ENCODE measurements at regions not wholly inside any gene's neighbourhood (a gene's known extent, or its start where the extent isn't known, plus 50 kb on each side); places are given as distances from the start of the nearest gene placed in this dataset.

GRCh38 chr14:28542040-28542439 is 224.5 kb upstream of the FOXG1 start:
- ATAC-seq (ENCODE audit: insufficient read depth, low FRiP score) (no peak), DNase-seq (no peak)
- no peak overlapping the region for H3K27ac ChIP-seq (ENCODE audit: low read depth in 1 of 2, low read length in 1 of 2)
- 70 to 76% methylated on average over 2 of the region's 2 CpGs for WGBS, 2 donors
- no peaks in the 10 kb centered on the region for H3K27me3 ChIP-seq (ENCODE audit: control insufficient read depth in 3 of 3, insufficient read depth in 3 of 3, low read length in 2 of 3)
- TF ChIP-seq, protein P1, sequence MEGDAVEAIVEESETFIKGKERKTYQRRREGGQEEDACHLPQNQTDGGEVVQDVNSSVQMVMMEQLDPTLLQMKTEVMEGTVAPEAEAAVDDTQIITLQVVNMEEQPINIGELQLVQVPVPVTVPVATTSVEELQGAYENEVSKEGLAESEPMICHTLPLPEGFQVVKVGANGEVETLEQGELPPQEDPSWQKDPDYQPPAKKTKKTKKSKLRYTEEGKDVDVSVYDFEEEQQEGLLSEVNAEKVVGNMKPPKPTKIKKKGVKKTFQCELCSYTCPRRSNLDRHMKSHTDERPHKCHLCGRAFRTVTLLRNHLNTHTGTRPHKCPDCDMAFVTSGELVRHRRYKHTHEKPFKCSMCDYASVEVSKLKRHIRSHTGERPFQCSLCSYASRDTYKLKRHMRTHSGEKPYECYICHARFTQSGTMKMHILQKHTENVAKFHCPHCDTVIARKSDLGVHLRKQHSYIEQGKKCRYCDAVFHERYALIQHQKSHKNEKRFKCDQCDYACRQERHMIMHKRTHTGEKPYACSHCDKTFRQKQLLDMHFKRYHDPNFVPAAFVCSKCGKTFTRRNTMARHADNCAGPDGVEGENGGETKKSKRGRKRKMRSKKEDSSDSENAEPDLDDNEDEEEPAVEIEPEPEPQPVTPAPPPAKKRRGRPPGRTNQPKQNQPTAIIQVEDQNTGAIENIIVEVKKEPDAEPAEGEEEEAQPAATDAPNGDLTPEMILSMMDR (IDR thresholded peaks at IDR 0.05; ENCODE audit: control extremely low read depth, extremely low read depth), result no peak
- peaks cover 0 to 1% (median 0%) of the 10 kb centered on the region in 5 donors for H3K4me1 ChIP-seq (ENCODE audit: control insufficient read depth in 5 of 5, insufficient read depth in 5 of 5, low read length in 5 of 5)
- H3K36me3 ChIP-seq (ENCODE audit: control insufficient read depth in 4 of 4, insufficient read depth in 4 of 4, low read length in 4 of 4), result no peaks in the 10 kb centered on the region
- H3K9ac ChIP-seq (ENCODE audit: insufficient read depth in 1 of 2, low read length in 2 of 2), result no peak overlapping the region
- H3K4me3 ChIP-seq, result no peak overlapping the region
- H3K9me3 ChIP-seq (ENCODE audit: control insufficient read depth in 4 of 4, insufficient read depth in 3 of 4, low read length in 3 of 4), result peaks cover 0 to 9% (median 1%) of the 10 kb centered on the region in 4 donors

GRCh38 chr14:28565345-28565744 is 201.2 kb upstream of the FOXG1 start:
- H3K9me3 ChIP-seq (ENCODE audit: control insufficient read depth in 4 of 4, insufficient read depth in 3 of 4, low read length in 3 of 4), result no peaks in the 10 kb centered on the region
- TF ChIP-seq, protein P1 (IDR thresholded peaks at IDR 0.05; ENCODE audit: control extremely low read depth, extremely low read depth), result no peak
- H3K27me3 ChIP-seq (ENCODE audit: control insufficient read depth in 3 of 3, insufficient read depth in 3 of 3, low read length in 2 of 3), result no peaks in the 10 kb centered on the region
- no peaks in the 10 kb centered on the region for H3K36me3 ChIP-seq (ENCODE audit: control insufficient read depth in 4 of 4, insufficient read depth in 4 of 4, low read length in 4 of 4)
- DNase-seq (no peak), ATAC-seq (ENCODE audit: insufficient read depth, low FRiP score) (no peak)
- no peaks in the 10 kb centered on the region for H3K4me1 ChIP-seq (ENCODE audit: control insufficient read depth in 5 of 5, insufficient read depth in 5 of 5, low read length in 5 of 5)
- no peak overlapping the region for H3K4me3 ChIP-seq
- H3K27ac ChIP-seq (ENCODE audit: low read depth in 1 of 2, low read length in 1 of 2), result no peak overlapping the region
- H3K9ac ChIP-seq (ENCODE audit: insufficient read depth in 1 of 2, low read length in 2 of 2), result no peak overlapping the region

DNA sequence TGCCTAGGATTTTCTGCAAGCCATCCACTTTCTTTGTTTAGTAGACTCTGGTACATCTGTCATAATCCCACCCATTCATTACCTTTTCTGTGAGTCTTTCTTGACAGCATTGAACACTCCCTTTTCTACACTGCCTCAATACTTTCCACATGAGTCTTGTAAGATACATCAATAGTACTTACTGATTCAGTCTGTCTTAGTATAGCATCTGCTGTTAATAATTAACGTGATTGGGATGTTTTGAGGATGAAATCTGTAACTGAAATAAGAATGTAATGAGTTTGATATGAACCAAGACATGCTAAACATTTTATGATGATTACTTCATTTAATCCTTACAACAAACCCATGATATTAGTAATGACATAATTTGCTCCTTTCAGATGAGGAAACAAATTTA is 196.2 kb upstream of the FOXG1 start:
- no peak for ATAC-seq (ENCODE audit: insufficient read depth, low FRiP score)
- TF ChIP-seq, protein P1 (IDR thresholded peaks at IDR 0.05; ENCODE audit: control extremely low read depth, extremely low read depth), result no peak
- no peak for DNase-seq
- WGBS, 2 donors, result 18 to 23% methylated on average over 1 of the region's 1 CpG
- no peak overlapping the region for H3K27ac ChIP-seq (ENCODE audit: low read depth in 1 of 2, low read length in 1 of 2)
- no peak overlapping the region for H3K9ac ChIP-seq (ENCODE audit: insufficient read depth in 1 of 2, low read length in 2 of 2)
- H3K4me1 ChIP-seq (ENCODE audit: control insufficient read depth in 5 of 5, insufficient read depth in 5 of 5, low read length in 5 of 5), result no peaks in the 10 kb centered on the region
- H3K4me3 ChIP-seq, result no peak overlapping the region
- peaks cover 0 to 5% (median 0%) of the 10 kb centered on the region in 4 donors for H3K9me3 ChIP-seq (ENCODE audit: control insufficient read depth in 4 of 4, insufficient read depth in 3 of 4, low read length in 3 of 4)
- no peaks in the 10 kb centered on the region for H3K27me3 ChIP-seq (ENCODE audit: control insufficient read depth in 3 of 3, insufficient read depth in 3 of 3, low read length in 2 of 3)
- no peaks in the 10 kb centered on the region for H3K36me3 ChIP-seq (ENCODE audit: control insufficient read depth in 4 of 4, insufficient read depth in 4 of 4, low read length in 4 of 4)

DNA sequence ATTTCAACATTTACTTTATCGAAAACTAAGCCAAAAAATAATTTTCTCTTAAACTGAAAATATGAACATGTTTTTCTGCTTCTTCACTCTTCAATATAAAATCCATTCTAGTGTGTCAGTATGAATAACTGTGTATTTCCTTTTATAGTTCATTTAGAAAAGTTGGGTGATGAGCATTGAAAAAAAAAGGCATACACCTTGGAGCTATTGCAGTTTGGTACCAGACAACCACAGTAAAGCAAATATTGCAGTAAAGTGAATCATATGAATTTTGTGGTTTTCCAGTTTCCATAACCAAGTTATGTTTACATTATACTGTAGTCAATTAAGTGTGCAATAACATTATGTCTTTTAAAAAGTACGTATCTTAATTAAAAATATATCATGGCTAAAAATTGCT is 195.0 kb upstream of the FOXG1 start:
- no peak for DNase-seq
- no peak overlapping the region for H3K9ac ChIP-seq (ENCODE audit: insufficient read depth in 1 of 2, low read length in 2 of 2)
- no peaks in the 10 kb centered on the region for H3K4me1 ChIP-seq (ENCODE audit: control insufficient read depth in 5 of 5, insufficient read depth in 5 of 5, low read length in 5 of 5)
- TF ChIP-seq, protein P1 (IDR thresholded peaks at IDR 0.05; ENCODE audit: control extremely low read depth, extremely low read depth), result no peak
- no peak for ATAC-seq (ENCODE audit: insufficient read depth, low FRiP score)
- 87 to 88% methylated on average over 2 of the region's 2 CpGs for WGBS, 2 donors
- no peaks in the 10 kb centered on the region for H3K36me3 ChIP-seq (ENCODE audit: control insufficient read depth in 4 of 4, insufficient read depth in 4 of 4, low read length in 4 of 4)
- no peak overlapping the region for H3K4me3 ChIP-seq
- no peaks in the 10 kb centered on the region for H3K27me3 ChIP-seq (ENCODE audit: control insufficient read depth in 3 of 3, insufficient read depth in 3 of 3, low read length in 2 of 3)
- H3K27ac ChIP-seq (ENCODE audit: low read depth in 1 of 2, low read length in 1 of 2), result no peak overlapping the region
- peaks cover 0 to 5% (median 0%) of the 10 kb centered on the region in 4 donors for H3K9me3 ChIP-seq (ENCODE audit: control insufficient read depth in 4 of 4, insufficient read depth in 3 of 4, low read length in 3 of 4)

All from lung (tissue), 11 donors.